ENCODE measurements at regions not wholly inside any gene's neighbourhood (a gene's known extent, or its start where the extent isn't known, plus 50 kb on each side); places are given as distances from the start of the nearest gene placed in this dataset.

- H3K27me3 Mint-ChIP-seq (ENCODE audit: unreplicated experiment), result no peaks in the 10 kb centered on the region
These were observed 712.1 kb upstream of the CXADR start for GRCh38 chr21:16800536-16801275.

GRCh38 chr21:16811011-16811410 is 701.8 kb upstream of the CXADR start:
- H3K36me3 Mint-ChIP-seq (ENCODE audit: insufficient read depth, unreplicated experiment), result no peaks in the 10 kb centered on the region
- no TSS peak for BruUV-seq (replicated peaks)
- intact Hi-C loops (cut with micrococcal nuclease; ENCODE audit: unreplicated experiment), result no loop called here
- H3K27me3 Mint-ChIP-seq (ENCODE audit: unreplicated experiment), result no peaks in the 10 kb centered on the region
- no peaks in the 10 kb centered on the region for H3K9me3 Mint-ChIP-seq (ENCODE audit: low read depth, unreplicated experiment)
- H3K4me3 Mint-ChIP-seq (ENCODE audit: low read depth, unreplicated experiment), result no peak overlapping the region
- H3K27ac Mint-ChIP-seq (ENCODE audit: unreplicated experiment), result no peak overlapping the region
- no peak for DNase-seq
- CTCF ChIA-PET, result no interaction called here
- peaks cover 8% of the 10 kb centered on the region for H3K4me1 Mint-ChIP-seq (ENCODE audit: low read depth, unreplicated experiment)
- TF ChIP-seq CTCF (IDR thresholded peaks at IDR 0.05; ENCODE audit: unreplicated experiment), result no peak

More at GRCh38 chr21:16800536-16801275, 712.1 kb upstream of the CXADR start:
- no peak overlapping the region for H3K27ac Mint-ChIP-seq (ENCODE audit: unreplicated experiment)
- no TSS peak for BruUV-seq (replicated peaks)
- H3K4me3 Mint-ChIP-seq (ENCODE audit: low read depth, unreplicated experiment), result no peak overlapping the region
- intact Hi-C loops (cut with micrococcal nuclease; ENCODE audit: unreplicated experiment), result no loop called here
- H3K4me1 Mint-ChIP-seq (ENCODE audit: low read depth, unreplicated experiment), result peaks cover 9% of the 10 kb centered on the region
- TF ChIP-seq CTCF (IDR thresholded peaks at IDR 0.05; ENCODE audit: unreplicated experiment), result no peak
- CTCF ChIA-PET, result no interaction called here
- H3K36me3 Mint-ChIP-seq (ENCODE audit: insufficient read depth, unreplicated experiment), result no peaks in the 10 kb centered on the region
- H3K9me3 Mint-ChIP-seq (ENCODE audit: low read depth, unreplicated experiment), result peaks cover 5% of the 10 kb centered on the region
- no peak for DNase-seq

- Mint-ChIP-seq H3K4me1 (ENCODE audit: low read depth, unreplicated experiment) (peaks cover 8% of the 10 kb centered on the region), H3K4me3 (ENCODE audit: low read depth, unreplicated experiment) (no peak overlapping the region), H3K27me3 (ENCODE audit: unreplicated experiment) (no peaks in the 10 kb centered on the region), H3K9me3 (ENCODE audit: low read depth, unreplicated experiment) (no peaks in the 10 kb centered on the region), H3K27ac (ENCODE audit: unreplicated experiment) (no peak overlapping the region), H3K36me3 (ENCODE audit: insufficient read depth, unreplicated experiment) (no peaks in the 10 kb centered on the region)
- BruUV-seq (replicated peaks), result no TSS peak
- DNase-seq, result no peak
- CTCF ChIA-PET, result no interaction called here
- TF ChIP-seq CTCF (IDR thresholded peaks at IDR 0.05; ENCODE audit: unreplicated experiment), result no peak
- intact Hi-C loops (cut with micrococcal nuclease; ENCODE audit: unreplicated experiment), result no loop called here
These were observed 700.9 kb upstream of the CXADR start for GRCh38 chr21:16811970-16812369.

GRCh38 chr21:16815243-16815642 is 697.6 kb upstream of the CXADR start:
- no peak for TF ChIP-seq CTCF (IDR thresholded peaks at IDR 0.05; ENCODE audit: unreplicated experiment)
- H3K9me3 Mint-ChIP-seq (ENCODE audit: low read depth, unreplicated experiment), result no peaks in the 10 kb centered on the region
- H3K4me1 Mint-ChIP-seq (ENCODE audit: low read depth, unreplicated experiment), result peaks cover 17% of the 10 kb centered on the region
- BruUV-seq (replicated peaks), result no TSS peak
- intact Hi-C loops (cut with micrococcal nuclease; ENCODE audit: unreplicated experiment), result no loop called here
- H3K27ac Mint-ChIP-seq (ENCODE audit: unreplicated experiment), result no peak overlapping the region
- H3K36me3 Mint-ChIP-seq (ENCODE audit: insufficient read depth, unreplicated experiment), result no peaks in the 10 kb centered on the region
- H3K27me3 Mint-ChIP-seq (ENCODE audit: unreplicated experiment), result no peaks in the 10 kb centered on the region
- H3K4me3 Mint-ChIP-seq (ENCODE audit: low read depth, unreplicated experiment), result no peak overlapping the region
- CTCF ChIA-PET, result no interaction called here
- no peak for DNase-seq
